NCI-H82 treated with DMSO at 0.1 percent for 48 hours (cell line): ENCODE measurements at regions not wholly inside any gene's neighbourhood (a gene's known extent, or its start where the extent isn't known, plus 50 kb on each side); places are given as distances from the start of the nearest gene placed in this dataset.

Experiments used
- DNase-seq: peaks from one replicate; lab custom pipeline; 2025; ENCODE audit not compliant: unreplicated experiment; lab: John Stamatoyannopoulos, UW

GRCh38 chr17:69820876-69821473, 254.1 kb upstream of the KCNJ16 start:
- no peak for DNase-seq

GRCh38 chr17:69822314-69822875, 252.6 kb upstream of the KCNJ16 start:
- DNase-seq = no peak

- no peak for DNase-seq
These were observed 246.9 kb upstream of the KCNJ16 start for GRCh38 chr17:69828087-69828486.

- no peak for DNase-seq
These were observed 240.5 kb upstream of the KCNJ16 start for GRCh38 chr17:69834494-69834893.

GRCh38 chr17:69851736-69852135, 223.3 kb upstream of the KCNJ16 start:
- DNase-seq = no peak

GRCh38 chr17:69853541-69854224, 221.3 kb upstream of the KCNJ16 start:
- DNase-seq = no peak

- DNase-seq = no peak
These were observed 220.7 kb upstream of the KCNJ16 start for GRCh38 chr17:69854225-69854780.

GRCh38 chr17:69856946-69857345, 218.1 kb upstream of the KCNJ16 start:
- no peak for DNase-seq

- no peak for DNase-seq
These were observed 217.6 kb upstream of the KCNJ16 start for GRCh38 chr17:69857412-69857835.

GRCh38 chr17:69858460-69858859, 216.6 kb upstream of the KCNJ16 start:
- DNase-seq = no peak

GRCh38 chr17:69860142-69860680, 214.8 kb upstream of the KCNJ16 start:
- no peak for DNase-seq

GRCh38 chr17:69864462-69864861, 210.6 kb upstream of the KCNJ16 start:
- no peak for DNase-seq

- DNase-seq = no peak
These were observed 205.4 kb upstream of the KCNJ16 start for GRCh38 chr17:69869667-69870066.

GRCh38 chr17:69870091-69870530, 204.9 kb upstream of the KCNJ16 start:
- DNase-seq = no peak

- DNase-seq = no peak
These were observed 204.2 kb upstream of the KCNJ16 start for GRCh38 chr17:69870751-69871199.

GRCh38 chr17:69871318-69871717, 203.7 kb upstream of the KCNJ16 start:
- DNase-seq = no peak

GRCh38 chr17:69872675-69873262, 202.3 kb upstream of the KCNJ16 start:
- DNase-seq = no peak

- DNase-seq = no peak
These were observed 200.8 kb upstream of the KCNJ16 start for GRCh38 chr17:69874175-69874670.

GRCh38 chr17:69876757-69877156, 198.3 kb upstream of the KCNJ16 start:
- DNase-seq = no peak

- DNase-seq = no peak
These were observed 196.4 kb upstream of the KCNJ16 start for GRCh38 chr17:69878661-69879060.

GRCh38 chr17:69879576-69879975, 195.4 kb upstream of the KCNJ16 start:
- no peak for DNase-seq
